ENCODE measurements at regions not wholly inside any gene's neighbourhood (a gene's known extent, or its start where the extent isn't known, plus 50 kb on each side); places are given as distances from the start of the nearest gene placed in this dataset.

GRCh38 chr14:50038398-50039119 lies 77.8 kb downstream of the VCPKMT start:
- DNase-seq (ENCODE audit: low read depth), result no peak

DNA sequence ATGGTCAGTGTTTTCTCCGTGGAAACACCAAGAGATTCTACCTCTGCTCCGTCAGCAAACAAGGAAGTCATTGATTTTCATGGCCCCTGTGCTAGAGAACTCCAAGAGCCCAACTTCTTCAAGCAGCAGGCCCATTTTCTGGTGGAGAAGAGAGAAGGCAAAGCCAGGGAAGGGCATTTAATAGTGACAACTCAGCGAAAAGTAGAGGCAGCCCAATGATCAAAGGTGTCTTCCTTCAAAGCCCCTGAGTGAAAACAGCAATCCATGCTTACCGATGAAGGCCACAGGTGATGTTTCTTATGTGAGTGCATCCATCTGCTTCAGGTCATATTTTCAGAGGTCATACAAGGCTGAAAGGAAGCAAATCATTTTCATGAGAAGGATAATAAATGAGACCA lies 77.3 kb downstream of the VCPKMT start:
- no peak for DNase-seq (ENCODE audit: low read depth)

- no peak for DNase-seq (ENCODE audit: low read depth)
Observed at GRCh38 chr14:50039734-50040400, 76.5 kb downstream of the VCPKMT start.

GRCh38 chr14:50040401-50040775 lies 76.0 kb downstream of the VCPKMT start:
- DNase-seq (ENCODE audit: low read depth), result no peak

GRCh38 chr14:50040895-50041465 lies 75.4 kb downstream of the VCPKMT start:
- no peak for DNase-seq (ENCODE audit: low read depth)

DNA sequence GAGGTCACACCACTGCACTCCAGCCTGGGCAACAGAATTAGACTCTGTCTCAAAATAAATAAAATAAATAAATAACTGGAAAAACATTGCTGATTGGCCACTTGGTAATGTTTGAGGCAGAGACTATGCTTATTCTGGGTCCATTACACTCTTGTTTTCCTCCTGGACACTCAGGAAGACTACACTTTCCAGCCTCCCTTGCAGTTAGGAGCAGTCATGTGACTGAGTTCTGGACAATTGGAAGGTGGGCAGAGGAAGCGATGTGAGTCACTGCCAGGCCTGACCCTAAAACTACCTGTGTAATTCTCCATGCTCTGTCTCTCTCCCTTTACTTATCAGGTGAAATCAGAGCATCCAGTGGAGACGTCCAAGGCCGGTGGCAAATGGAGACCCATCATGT lies 74.4 kb downstream of the VCPKMT start:
- no peak for DNase-seq (ENCODE audit: low read depth)

DNA sequence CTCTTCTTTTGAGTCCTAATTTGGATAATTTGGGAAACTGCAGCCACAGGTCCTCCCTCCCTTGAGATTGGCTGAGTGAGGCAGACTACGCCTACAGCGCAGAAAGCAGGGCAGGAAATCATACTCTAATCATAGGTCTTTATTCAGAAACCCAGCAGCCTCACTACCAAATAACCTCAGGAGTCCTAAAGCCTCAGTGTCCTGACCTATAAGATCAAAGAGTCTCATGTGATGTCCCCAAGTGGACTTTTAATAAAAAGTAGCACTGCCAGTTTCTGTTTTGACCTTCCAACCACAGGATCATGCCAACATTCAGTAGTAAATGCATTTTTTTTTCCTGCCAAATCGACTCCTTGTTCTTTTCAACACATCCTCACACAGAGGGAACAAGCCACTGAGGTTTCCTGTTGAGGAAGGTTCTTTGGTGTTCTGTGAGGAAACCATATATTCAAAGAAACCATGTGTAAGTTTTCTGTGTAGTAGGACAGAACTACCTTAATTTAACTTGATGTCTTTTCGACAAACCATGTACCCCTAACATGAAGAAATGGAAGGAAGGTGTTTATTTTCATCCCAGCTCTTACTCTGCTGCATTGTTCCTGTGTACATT lies 72.2 kb downstream of the VCPKMT start:
- no peak for DNase-seq (ENCODE audit: low read depth)

GRCh38 chr14:50045039-50045711 lies 71.2 kb downstream of the VCPKMT start:
- peak; percentile 62 for DNase-seq (ENCODE audit: low read depth)

- no peak for DNase-seq (ENCODE audit: low read depth)
Observed at GRCh38 chr14:50045837-50046236, 70.5 kb downstream of the VCPKMT start.

DNA sequence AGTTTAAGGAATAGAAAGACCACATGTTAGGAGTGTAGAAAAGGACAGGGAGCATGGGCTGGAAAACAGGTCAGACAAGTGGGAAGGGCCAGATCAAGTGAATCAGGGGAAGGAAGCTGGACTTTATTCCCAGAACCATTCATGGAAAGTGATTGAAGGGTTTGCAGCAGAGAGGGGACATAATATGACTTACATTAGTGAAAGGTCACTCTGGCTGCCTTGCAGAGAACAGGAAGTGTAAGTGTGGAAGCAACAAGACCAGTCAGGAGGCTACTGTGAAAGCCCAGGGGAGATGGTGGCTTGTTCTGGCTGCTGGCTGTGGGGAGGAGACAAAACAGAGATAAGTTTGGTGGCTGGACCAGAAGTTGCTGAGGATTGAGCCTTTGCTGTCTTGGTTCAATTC lies 69.1 kb downstream of the VCPKMT start:
- DNase-seq (ENCODE audit: low read depth), result no peak

DNA sequence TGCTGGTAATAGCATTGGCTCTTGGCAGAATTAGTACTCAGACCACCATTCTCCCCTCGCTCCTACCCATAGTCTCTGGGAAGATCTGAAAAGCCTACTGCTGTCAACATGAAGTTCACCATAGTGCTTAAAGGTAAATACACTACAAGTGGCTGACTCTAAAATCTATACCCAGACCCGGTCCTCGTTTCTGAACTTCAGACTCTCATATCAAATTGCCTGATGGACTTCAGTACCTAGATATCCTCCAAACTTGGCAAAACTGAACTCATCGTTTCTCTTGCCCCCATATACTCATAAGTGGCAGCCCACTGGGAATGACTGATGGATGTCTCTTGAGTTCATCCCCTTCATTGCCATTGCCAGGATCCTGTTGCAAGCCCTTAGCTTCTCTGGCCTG lies 67.3 kb downstream of the VCPKMT start:
- DNase-seq (ENCODE audit: low read depth), result no peak

- DNase-seq (ENCODE audit: low read depth), result no peak
Observed at GRCh38 chr14:50049703-50050570, 66.4 kb downstream of the VCPKMT start.

GRCh38 chr14:50051106-50051505 lies 65.3 kb downstream of the VCPKMT start:
- no peak for DNase-seq (ENCODE audit: low read depth)

DNA sequence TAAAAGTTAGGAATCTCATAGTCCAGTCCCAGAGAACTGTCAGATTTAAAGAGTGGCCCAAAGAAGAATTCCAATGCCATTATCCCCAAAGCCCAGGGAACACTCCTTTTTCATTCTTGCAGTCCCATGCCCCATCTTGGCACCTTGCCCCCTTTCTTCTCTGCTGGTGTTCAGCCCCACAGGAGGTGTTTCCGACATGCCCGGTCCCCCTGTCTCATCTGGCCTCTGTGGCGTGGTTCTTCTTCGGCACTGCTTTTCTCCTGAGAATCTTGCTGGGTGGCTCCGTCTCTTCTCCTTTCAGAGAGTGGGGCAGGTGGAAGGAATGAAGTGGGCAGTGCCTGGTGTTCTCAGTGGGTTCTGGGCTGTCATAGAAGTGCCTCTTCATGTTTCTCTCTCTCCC lies 64.7 kb downstream of the VCPKMT start:
- no peak for DNase-seq (ENCODE audit: low read depth)

DNA sequence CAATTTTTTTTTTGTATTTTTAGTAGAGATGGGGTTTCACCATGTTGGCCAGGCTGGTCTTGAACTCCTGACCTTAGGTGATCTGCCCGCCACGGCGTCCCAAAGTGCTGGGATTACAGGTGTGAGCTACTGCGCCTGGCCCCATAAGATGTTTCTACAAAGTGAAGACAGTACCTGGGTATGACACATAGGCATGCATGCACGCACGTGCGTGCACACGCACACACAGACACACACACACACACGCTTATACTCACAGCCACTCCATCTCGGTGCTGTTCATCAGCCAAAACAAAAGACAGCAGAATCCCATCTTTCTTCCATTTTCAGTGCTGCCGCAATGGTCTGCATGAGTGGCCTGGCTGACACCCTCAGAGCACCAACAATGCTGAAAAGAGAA lies 63.9 kb downstream of the VCPKMT start:
- no peak for DNase-seq (ENCODE audit: low read depth)

DNA sequence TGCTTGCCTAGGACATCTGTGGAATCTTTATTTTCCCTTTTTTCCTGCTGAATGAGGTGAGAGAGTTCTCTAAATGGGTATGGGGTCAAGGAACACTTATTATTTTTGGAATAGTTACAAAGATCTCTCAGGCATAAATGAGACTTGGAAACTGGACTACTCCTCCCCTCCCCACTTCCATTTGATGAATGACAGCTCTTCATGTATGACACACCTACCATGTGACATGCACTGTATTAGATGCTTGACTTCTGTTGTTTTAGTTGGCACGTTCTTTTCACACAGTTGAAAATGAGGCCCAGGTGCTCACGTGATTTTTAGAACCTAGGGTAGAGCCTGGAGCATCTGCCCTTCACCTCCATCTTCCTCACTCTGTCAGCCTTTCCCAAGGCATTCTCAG lies 62.4 kb downstream of the VCPKMT start:
- DNase-seq (ENCODE audit: low read depth), result no peak

DNA sequence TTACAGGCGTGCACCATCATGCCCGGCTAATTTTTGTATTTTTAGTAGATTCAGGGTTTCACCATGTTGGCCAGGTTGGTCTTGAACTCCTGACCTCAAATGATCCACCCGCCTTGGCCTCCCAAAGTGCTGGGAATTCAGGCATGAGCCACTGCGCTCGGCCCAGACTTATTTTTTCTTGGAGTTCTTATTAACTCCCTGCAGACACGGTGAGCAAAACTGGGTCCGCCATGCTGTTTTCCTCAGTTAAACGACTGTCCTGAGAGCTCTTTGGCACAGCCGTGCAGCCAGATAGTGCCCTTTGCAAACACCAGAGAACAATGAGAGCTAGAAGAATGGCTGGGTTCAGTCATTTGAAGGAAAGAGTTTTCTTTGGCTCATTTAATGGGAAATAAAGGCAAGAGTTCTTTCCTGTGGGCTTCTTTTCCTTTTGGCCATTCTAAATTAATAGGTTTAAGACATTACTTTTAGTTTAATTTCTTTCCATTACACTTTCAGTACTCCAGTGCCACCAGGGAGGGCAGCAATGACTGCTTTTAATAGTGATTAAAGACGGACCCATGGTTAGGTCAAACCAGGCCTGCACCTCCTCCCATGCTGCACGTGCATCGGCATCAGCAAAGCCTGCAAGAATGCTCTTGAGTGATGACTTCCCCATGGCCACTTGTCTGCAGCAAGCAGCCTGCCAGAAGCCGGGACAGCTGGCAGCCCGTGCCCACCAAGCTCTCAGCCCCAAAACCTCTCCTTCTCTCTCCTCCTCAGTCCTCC lies 60.7 kb downstream of the VCPKMT start:
- no peak for DNase-seq (ENCODE audit: low read depth)

DNA sequence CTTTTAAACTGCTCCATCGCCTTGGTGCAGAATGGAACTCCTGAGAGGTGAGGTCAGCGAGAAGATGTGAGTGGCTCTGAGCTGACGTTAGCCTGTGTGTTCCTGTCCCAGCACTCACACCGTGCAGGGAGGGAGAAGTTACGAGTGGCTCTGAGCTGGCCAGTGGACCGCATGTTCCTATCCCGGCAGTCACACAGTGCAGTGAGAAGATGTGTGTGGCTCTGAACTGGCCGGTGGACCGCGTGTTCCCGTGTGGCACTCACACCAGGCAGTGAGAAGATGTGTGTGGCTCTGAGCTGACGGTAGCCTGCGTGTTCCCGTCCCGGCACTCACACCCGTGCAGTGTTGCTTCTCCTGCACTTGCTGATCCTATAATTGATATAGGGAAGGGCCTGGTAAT lies 59.9 kb downstream of the VCPKMT start:
- no peak for DNase-seq (ENCODE audit: low read depth)

DNA sequence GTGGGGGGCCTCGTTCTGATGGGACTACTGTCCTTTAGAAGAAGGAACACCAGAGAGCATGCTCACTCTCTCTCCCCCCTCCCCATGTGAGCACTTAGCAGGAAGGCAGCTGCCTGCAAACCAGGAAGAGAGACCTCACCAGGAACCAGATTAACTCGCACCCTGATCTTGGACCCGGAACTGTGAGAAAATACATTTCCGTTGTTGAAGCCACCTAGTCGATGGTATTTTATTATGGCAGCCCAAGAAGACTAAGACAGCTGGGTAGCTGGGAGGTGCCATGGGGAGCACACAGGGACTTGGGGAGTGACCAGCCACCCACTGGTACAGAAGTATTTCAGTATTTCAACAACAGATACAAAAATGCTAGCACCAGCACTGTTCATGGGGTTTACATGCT lies 59.0 kb downstream of the VCPKMT start:
- no peak for DNase-seq (ENCODE audit: low read depth)

GRCh38 chr14:50058113-50058512 lies 58.3 kb downstream of the VCPKMT start:
- no peak for DNase-seq (ENCODE audit: low read depth)

Measured in CMK (cell line).